SK-MEL-5 (cell line): ENCODE measurements at regions not wholly inside any gene's neighbourhood (a gene's known extent, or its start where the extent isn't known, plus 50 kb on each side); places are given as distances from the start of the nearest gene placed in this dataset.

ENCODE experiments used
- DNase-seq: peaks from one replicate; pipeline ENCODE4 v3.0.0-alpha.2; 2016; ENCODE audit warnings: low read depth, low spot score
- in situ Hi-C: cut with HindIII; loops from 2 replicates; pipeline ENCODE4 v1.10.0; 2016; ENCODE audit warnings: low sequenced_read_pairs, high pct_unique_total_duplicates, low pct_unique_long_range_greater_than_20kb

DNA sequence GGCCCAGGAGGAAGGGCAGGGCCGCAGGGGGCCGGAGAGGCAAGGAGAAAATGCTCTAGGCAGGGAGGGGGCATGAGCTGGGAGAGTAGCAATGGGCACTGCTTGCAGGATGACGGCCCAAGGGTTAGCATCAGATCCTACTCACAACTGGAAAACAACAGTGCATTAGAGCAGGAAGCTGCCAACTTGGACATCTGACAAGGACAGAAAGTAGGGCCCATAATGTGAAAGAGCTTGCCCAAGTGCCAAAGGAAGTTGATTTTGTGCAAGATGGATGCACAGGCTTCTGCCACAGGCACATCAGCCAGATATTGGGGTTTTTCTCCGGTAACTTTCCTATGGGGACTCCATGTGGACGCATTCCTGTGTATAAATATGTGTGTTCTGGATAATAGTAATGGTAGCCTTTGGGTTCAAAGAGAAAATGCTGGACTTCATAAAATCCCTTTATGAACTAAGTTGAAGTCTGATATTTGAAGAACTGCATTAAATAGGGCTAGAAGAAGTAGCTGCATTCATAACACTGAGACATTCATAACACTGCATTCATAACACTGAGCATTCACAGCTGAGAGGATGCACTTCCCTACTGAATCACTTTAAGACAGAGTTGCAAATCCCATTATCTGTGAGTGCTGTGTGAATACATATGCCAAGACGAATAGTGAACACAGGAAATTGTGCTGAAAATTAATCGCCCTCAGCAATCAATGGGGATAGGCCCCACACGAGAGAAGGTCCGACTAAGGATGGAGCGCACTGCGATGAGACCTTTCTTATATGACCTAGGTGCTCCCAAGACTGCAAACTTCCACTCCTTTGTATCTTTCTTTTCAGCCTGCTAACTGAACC, 235.6 kb upstream of the PRDM1 start:
- DNase-seq = no peak
- in situ Hi-C loops = no loop called here

GRCh38 chr6:105849746-105850145, 236.4 kb upstream of the PRDM1 start:
- no peak for DNase-seq
- in situ Hi-C loops = no loop called here

DNA sequence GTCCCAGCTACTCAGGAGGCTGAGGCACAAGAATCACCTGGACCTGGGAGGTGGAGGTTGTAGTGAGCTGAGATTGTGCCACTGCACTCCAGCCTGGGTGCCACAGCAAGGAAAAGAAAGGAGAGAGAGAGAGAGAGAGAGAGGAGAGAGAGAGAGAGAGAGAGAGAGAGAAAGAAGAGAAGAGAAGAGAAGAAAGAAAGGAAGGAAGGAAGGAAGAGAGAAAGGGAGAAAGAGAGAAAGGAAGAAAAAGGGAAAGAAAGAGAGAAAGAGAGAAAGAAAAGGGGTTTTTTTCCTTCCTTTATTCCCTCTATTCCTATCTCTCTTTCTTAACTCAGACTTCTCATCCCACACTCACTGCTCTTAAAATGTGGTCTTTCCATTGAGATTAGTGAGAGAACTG, 238.7 kb upstream of the PRDM1 start:
- in situ Hi-C loops = no loop called here
- no peak for DNase-seq

DNA sequence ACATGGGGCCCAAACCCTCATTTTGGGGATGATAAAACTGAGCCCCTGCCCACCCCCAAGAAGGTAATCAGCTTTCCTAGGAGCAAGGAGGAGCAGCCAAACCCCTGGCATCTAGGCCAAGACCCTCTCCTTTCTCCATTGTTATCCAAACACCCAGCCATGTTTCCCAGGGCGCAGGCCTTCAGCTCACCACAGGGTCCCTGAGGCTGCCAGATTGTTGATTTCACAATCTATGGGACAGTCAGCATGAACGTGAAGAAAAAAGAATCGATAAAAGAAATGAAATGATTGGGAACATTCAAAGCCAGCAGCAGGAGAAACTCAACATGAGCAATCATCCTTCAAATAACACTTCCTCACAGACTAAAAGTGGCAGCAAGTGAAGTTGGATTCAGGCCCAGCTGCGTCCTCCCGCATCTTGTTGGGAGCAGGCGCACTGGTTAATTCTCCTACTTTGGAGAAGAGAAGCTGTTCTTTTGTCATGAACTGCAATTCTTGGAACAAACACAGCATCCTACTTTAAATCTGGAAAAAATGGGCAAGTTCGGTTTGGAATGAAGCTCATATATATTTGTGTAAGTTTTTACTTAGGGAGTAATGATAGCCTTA, 241.8 kb upstream of the PRDM1 start:
- DNase-seq = no peak
- in situ Hi-C loops = no loop called here

GRCh38 chr6:105839266-105839665, 246.9 kb upstream of the PRDM1 start:
- DNase-seq = no peak
- in situ Hi-C loops = no loop called here

DNA sequence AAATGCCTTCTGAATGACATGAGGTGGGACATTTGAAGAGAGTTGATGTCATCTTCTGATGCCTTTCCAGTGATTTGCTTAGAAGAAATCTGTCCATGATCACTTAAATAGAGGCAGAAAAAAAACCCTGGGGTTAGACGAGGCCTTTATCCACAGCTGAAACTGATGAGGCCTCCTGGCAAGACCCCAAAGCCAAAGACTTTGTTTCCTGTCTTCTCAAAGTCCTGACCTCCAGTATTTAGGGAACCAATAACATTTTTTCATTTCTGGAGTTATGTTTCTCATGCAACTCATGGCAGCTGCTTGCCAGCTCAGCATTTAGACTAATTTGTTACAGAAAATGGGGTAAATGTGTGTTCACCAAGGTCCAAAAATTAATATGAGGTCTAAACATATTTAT, 248.0 kb upstream of the PRDM1 start:
- in situ Hi-C loops = no loop called here
- no peak for DNase-seq

DNA sequence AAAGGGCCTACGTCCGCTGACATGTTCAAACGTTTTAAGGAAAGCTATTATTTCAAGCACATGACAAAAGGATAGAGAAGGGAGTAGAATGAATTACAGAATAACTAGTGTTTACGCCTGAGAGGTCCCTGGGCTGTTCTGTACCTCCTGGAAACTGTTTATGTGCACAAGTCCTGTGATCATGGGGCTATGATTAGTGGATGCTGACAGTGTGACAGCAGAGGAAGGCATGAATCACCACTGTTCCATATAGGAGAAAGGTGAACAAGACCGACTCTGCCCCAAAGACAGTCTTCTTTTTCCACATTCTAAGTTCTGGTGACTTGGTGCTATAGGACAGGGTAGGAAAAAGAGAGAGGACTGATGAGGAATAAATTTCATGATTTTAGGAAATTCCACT, 249.2 kb upstream of the PRDM1 start:
- in situ Hi-C loops = no loop called here
- DNase-seq = no peak

GRCh38 chr6:105836379-105836778, 249.8 kb upstream of the PRDM1 start:
- in situ Hi-C loops = no loop called here
- DNase-seq = no peak

DNA sequence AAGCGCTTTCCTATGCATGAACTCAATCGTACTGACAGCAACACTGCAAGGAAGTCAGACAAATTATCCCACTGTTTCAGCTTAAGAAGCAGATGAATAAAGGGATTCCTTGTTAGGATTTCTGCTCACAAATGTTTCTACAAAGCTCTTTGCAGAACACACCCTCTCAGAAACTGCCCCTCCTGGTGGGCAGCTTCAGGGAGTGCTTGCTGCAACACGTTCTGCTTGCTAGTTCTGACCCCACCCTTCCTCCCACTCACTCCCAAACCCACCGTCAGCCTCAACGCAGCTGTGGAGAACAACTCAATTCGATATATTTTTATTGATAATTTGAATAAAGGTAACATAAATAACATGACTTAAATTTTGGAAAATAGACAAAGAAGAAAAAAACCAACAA, 250.8 kb upstream of the PRDM1 start:
- in situ Hi-C loops = no loop called here
- peak; percentile 92 for DNase-seq

- peak; percentile 4 for DNase-seq
- in situ Hi-C loops = no loop called here
These were observed 251.9 kb upstream of the PRDM1 start for GRCh38 chr6:105833959-105834947.

GRCh38 chr6:105832313-105832761, 253.8 kb upstream of the PRDM1 start:
- in situ Hi-C loops = no loop called here
- no peak for DNase-seq

GRCh38 chr6:105831311-105832097, 254.6 kb upstream of the PRDM1 start:
- peak; percentile 68 for DNase-seq
- in situ Hi-C loops = no loop called here

- in situ Hi-C loops = no loop called here
- no peak for DNase-seq
These were observed 260.9 kb upstream of the PRDM1 start for GRCh38 chr6:105825210-105825609.

- DNase-seq = no peak
- in situ Hi-C loops = no loop called here
These were observed 261.4 kb upstream of the PRDM1 start for GRCh38 chr6:105824732-105825131.

DNA sequence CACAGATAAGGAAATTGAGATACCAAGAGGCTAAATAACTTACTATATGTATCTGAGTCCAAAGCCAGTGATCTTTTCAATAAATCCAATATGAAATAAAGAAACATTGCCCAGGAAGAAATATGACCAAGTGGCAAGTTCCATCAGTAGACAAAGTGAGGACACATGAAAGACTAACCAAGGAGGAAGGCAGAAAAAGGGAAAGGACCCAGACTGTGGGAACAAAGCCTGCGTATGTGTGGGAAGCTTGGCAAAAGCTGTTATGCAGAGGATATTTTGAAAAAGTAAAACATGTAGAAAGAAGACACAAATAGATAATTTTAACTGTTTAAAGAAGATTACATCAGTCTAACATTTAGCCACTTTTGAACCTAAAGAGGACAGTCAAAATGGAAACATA, 264.4 kb upstream of the PRDM1 start:
- in situ Hi-C loops = no loop called here

DNA sequence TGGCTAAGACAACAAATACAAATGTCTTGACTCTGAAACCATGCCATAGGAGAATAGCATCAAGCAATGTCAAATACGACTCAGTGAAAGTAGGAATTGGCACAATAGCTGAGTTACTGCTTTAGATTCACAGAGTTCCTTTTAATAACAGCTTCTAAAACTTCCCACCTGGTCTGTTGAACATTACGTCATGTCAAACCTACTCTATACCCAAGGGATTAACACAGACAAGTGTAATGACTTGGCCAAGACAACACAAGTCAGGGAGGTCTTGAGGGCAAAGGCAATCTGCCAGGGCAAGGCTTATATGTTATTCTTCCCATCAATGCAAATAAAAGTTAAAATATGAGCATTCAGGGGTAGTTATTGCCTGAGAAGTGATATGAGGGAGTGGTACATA, 265.1 kb upstream of the PRDM1 start:
- no peak for DNase-seq
- in situ Hi-C loops = no loop called here

More for the DNA sequence above, 264.4 kb upstream of the PRDM1 start:
- no peak for DNase-seq

- DNase-seq = no peak
- in situ Hi-C loops = no loop called here
These were observed 266.4 kb upstream of the PRDM1 start for GRCh38 chr6:105819745-105820144.
